PC-9 (cell line): ENCODE measurements at regions not wholly inside any gene's neighbourhood (a gene's known extent, or its start where the extent isn't known, plus 50 kb on each side); places are given as distances from the start of the nearest gene placed in this dataset.

ENCODE experiments used
- BruUV-seq: library from RNA; stranded (reverse); fragments of 400-500 nt; replicated peaks from 2 replicates; lab custom pipeline; 2021; lab: Mats Ljungman, UMichigan
- CTCF ChIA-PET: fragments of 300-600 bp; sonication (Branson Sonifier 250); formaldehyde crosslinking; loops from one replicate; lab custom pipeline; 2022; ENCODE audit warnings: antibody characterized with exemption; lab: Charles Lee
- POLR2A ChIA-PET: fragments of 300-600 bp; sonication (Branson Sonifier 250); formaldehyde crosslinking; loops from one replicate; lab custom pipeline; 2022; ENCODE audit warnings: antibody characterized with exemption; ENCODE audit not compliant: unreplicated experiment; lab: Charles Lee
- DNase-seq, 2 experiments: peaks; one replicate each; pipeline versions ENCODE4 v3.0.0 to v3.0.0-alpha.2; 2015 to 2022; ENCODE audit warnings: mixed read lengths in 1 of 2
- H2AFZ ChIP-seq: fragments of 200-600 bp; sonication (generic); 2 replicates; pipeline ENCODE4 v1.8.1; 2017; ENCODE audit warnings: antibody characterized with exemption
- H3F3A ChIP-seq: fragments of 200-600 bp; sonication (generic); 2 replicates; pipeline ENCODE4 v1.8.1; 2017; ENCODE audit warnings: antibody characterized with exemption, mild to moderate bottlenecking, low read depth; ENCODE audit not compliant: insufficient read depth
- H3K27ac ChIP-seq: fragments of 200-600 bp; sonication (generic); 2 replicates; pipeline ENCODE4 v1.6.1; 2016; ENCODE audit warnings: mixed run types
- H3K27me3 ChIP-seq: fragments of 200-600 bp; sonication (generic); 2 replicates; pipeline ENCODE4 v1.6.1; 2016; ENCODE audit warnings: low read depth, mixed run types; ENCODE audit not compliant: insufficient read depth
- H3K36me3 ChIP-seq: fragments of 200-600 bp; sonication (generic); 2 replicates; pipeline ENCODE4 v1.6.1; 2016; ENCODE audit warnings: low read depth, mixed run types
- H3K4me1 ChIP-seq: fragments of 200-600 bp; sonication (generic); replicated peaks from 2 replicates; pipeline ENCODE4 v1.6.1; 2016; ENCODE audit warnings: mixed run types; ENCODE audit not compliant: insufficient read depth
- H3K4me2 ChIP-seq: fragments of 200-600 bp; sonication (generic); 2 replicates; pipeline ENCODE4 v1.6.1; 2017; ENCODE audit warnings: mixed run types
- H3K4me3 ChIP-seq: fragments of 200-600 bp; sonication (generic); 2 replicates; pipeline ENCODE4 v1.6.1; 2016; ENCODE audit warnings: mixed run types
- H3K79me2 ChIP-seq: fragments of 200-600 bp; sonication (generic); 2 replicates; pipeline ENCODE4 v1.6.1; 2017; ENCODE audit warnings: low read depth, mixed run types
- H3K9me2 ChIP-seq: fragments of 200-600 bp; sonication (generic); 2 replicates; pipeline ENCODE4 v1.8.1; 2017; ENCODE audit warnings: mild to moderate bottlenecking; ENCODE audit not compliant: insufficient read depth
- H3K9me3 ChIP-seq: fragments of 200-600 bp; sonication (generic); 2 replicates; pipeline ENCODE4 v1.8.1; 2016; ENCODE audit warnings: low read depth; ENCODE audit not compliant: insufficient read depth
- H4K20me1 ChIP-seq: fragments of 200-600 bp; sonication (generic); 2 replicates; pipeline ENCODE4 v1.8.1; 2017; ENCODE audit not compliant: insufficient read depth
- CTCF ChIP-seq: fragments of 200-600 bp; sonication (generic); conservative IDR thresholded peaks from 2 replicates; pipeline ENCODE4 v1.6.1; 2017; ENCODE audit warnings: mixed run types, antibody characterized with exemption, mild to moderate bottlenecking, moderate library complexity
- EZH2 ChIP-seq: fragments of 200-600 bp; sonication (generic); IDR thresholded peaks from 2 replicates; pipeline ENCODE4 v1.8.0; 2017; ENCODE audit warnings: antibody characterized with exemption, low read depth
- intact Hi-C: fragments of 100-400 bp; cut with micrococcal nuclease; formaldehyde crosslinking; loops from one replicate; pipeline ENCODE4 v1.10.0; 2022; ENCODE audit not compliant: unreplicated experiment

GRCh38 chr15:47652328-47652727 is 65.0 kb upstream of the SEMA6D start:
- no peaks in the 10 kb centered on the region for H3F3A ChIP-seq
- H3K27me3 ChIP-seq, result no peaks in the 10 kb centered on the region
- H3K9me2 ChIP-seq, result no peaks in the 10 kb centered on the region
- no peak overlapping the region for H3K4me3 ChIP-seq
- intact Hi-C loops, result no loop called here
- TF ChIP-seq CTCF (no peak), EZH2 (no peak)
- H4K20me1 ChIP-seq, result no peaks in the 10 kb centered on the region
- ChIA-PET CTCF (no interaction called here), POLR2A (no interaction called here)
- no TSS peak for BruUV-seq
- H3K36me3 ChIP-seq, result no peaks in the 10 kb centered on the region
- H3K4me1 ChIP-seq, result no peaks in the 10 kb centered on the region
- no peaks in the 10 kb centered on the region for H3K9me3 ChIP-seq
- H3K4me2 ChIP-seq, result no peak overlapping the region
- DNase-seq, result no peak
- H3K79me2 ChIP-seq, result no peaks in the 10 kb centered on the region
- no peak overlapping the region for H3K27ac ChIP-seq
- H2AFZ ChIP-seq, result no peak overlapping the region

DNA sequence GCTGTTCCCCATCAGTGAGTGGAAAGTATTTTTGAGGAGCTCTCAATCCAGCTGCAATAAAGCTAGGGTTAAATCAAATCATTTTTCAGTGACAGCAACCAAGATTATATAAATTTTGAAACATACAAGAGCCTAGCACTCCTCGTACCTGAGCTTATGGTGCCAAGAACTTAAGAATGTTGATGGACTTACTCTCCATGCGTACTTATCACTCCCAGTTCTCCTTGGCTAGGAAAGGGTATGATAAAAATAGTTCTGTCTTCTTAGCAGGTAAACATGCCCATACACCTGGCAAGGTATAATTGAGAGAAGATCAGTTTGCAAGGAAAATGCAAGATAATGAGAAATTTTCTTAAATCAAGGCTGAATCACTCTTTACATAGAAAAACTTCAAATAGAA is 64.5 kb upstream of the SEMA6D start:
- no peaks in the 10 kb centered on the region for H3F3A ChIP-seq
- H3K36me3 ChIP-seq, result no peaks in the 10 kb centered on the region
- H3K4me1 ChIP-seq, result no peaks in the 10 kb centered on the region
- CTCF ChIA-PET, result no interaction called here
- BruUV-seq, result no TSS peak
- no peak for DNase-seq
- H3K9me3 ChIP-seq, result no peaks in the 10 kb centered on the region
- intact Hi-C loops, result no loop called here
- TF ChIP-seq EZH2 (no peak), CTCF (no peak)
- H3K27me3 ChIP-seq, result no peaks in the 10 kb centered on the region
- no peaks in the 10 kb centered on the region for H4K20me1 ChIP-seq
- H3K27ac ChIP-seq, result no peak overlapping the region
- POLR2A ChIA-PET, result no interaction called here
- no peak overlapping the region for H3K4me3 ChIP-seq
- no peak overlapping the region for H2AFZ ChIP-seq
- H3K79me2 ChIP-seq, result no peaks in the 10 kb centered on the region
- no peaks in the 10 kb centered on the region for H3K9me2 ChIP-seq
- H3K4me2 ChIP-seq, result no peak overlapping the region

DNA sequence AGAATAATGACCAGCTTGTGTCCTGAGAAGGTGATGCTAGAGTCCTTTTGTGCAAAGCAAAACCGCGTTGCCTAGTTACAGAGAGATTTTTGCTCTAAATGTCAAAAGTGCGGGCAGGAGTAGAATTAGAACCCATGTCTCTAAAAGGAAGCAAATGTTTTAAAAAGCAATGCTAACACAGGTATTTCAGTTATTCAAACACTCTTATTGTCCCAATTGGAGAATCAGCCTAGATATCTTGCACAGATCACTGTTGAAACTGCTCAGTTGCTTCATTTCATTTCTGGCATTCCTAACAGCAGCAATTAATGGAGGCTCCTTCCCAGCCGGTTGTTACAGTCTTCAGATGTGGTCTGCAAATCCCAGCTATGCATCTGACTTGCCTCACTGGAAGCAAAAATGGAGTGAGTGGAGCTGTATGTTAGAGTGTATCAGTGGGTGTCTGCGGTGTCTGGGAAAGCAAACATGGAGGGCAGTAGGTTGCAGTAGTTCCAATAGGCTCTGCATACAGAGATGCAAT is 55.6 kb upstream of the SEMA6D start:
- H3F3A ChIP-seq, result no peaks in the 10 kb centered on the region
- no peaks in the 10 kb centered on the region for H3K9me3 ChIP-seq
- H3K27ac ChIP-seq, result no peak overlapping the region
- intact Hi-C loops, result no loop called here
- no peaks in the 10 kb centered on the region for H4K20me1 ChIP-seq
- POLR2A ChIA-PET, result no interaction called here
- no peak for TF ChIP-seq CTCF
- no peak for TF ChIP-seq EZH2
- H2AFZ ChIP-seq, result no peak overlapping the region
- no peak for DNase-seq
- H3K36me3 ChIP-seq, result no peaks in the 10 kb centered on the region
- BruUV-seq, result no TSS peak
- H3K79me2 ChIP-seq, result no peaks in the 10 kb centered on the region
- CTCF ChIA-PET, result no interaction called here
- H3K4me1 ChIP-seq, result no peaks in the 10 kb centered on the region
- no peak overlapping the region for H3K4me3 ChIP-seq
- H3K27me3 ChIP-seq, result no peaks in the 10 kb centered on the region
- no peak overlapping the region for H3K4me2 ChIP-seq
- no peaks in the 10 kb centered on the region for H3K9me2 ChIP-seq
